ENCODE measurements at regions not wholly inside any gene's neighbourhood (a gene's known extent, or its start where the extent isn't known, plus 50 kb on each side); places are given as distances from the start of the nearest gene placed in this dataset.
A peak's percentile ranks its signal among the peaks of the same experiment; 100 is the strongest.

GRCh38 chr4:186904101-186904500, 180.4 kb upstream of the FAT1 start:
- WGBS (ENCODE audit: insufficient coverage): no CpG with 5 or more reads among the region's 2 CpGs
- no peak overlapping the region for H3K4me3 Mint-ChIP-seq
- no peak overlapping the region for H2AFZ ChIP-seq (ENCODE audit: insufficient read depth, low read depth, low read length, poor library complexity, severe bottlenecking)
- H3K9me3 Mint-ChIP-seq: peaks cover 6 to 21% (median 16%) of the 10 kb centered on the region in 7 donors
- H3K9ac ChIP-seq (ENCODE audit: insufficient read depth, low read length, poor library complexity, severe bottlenecking): no peak overlapping the region
- H4K20me1 ChIP-seq (ENCODE audit: insufficient read depth, low read length): no peaks in the 10 kb centered on the region
- no peak overlapping the region for H3K27ac Mint-ChIP-seq
- H3K36me3 ChIP-seq (replicated peaks in 1 of 2; ENCODE audit: control insufficient read depth in 1 of 2, insufficient read depth in 2 of 2, low read length in 2 of 2): no peaks in the 10 kb centered on the region
- no peaks in the 10 kb centered on the region for H3K27me3 Mint-ChIP-seq (ENCODE audit: low read depth in 3 of 3)
- peak in 1 of 3 donors; percentile 5 for DNase-seq
- no peak overlapping the region for H3K27ac ChIP-seq (ENCODE audit: low read depth in 1 of 2, low read length in 2 of 2)
- no peak overlapping the region for H3K4me2 ChIP-seq (replicated peaks; ENCODE audit: extremely low read depth, low read length, poor library complexity, severe bottlenecking)
- H3K27me3 ChIP-seq (ENCODE audit: control insufficient read depth in 2 of 2, insufficient read depth in 2 of 2, low read length in 2 of 2): no peaks in the 10 kb centered on the region
- H3K9me3 ChIP-seq (replicated peaks in 1 of 2; ENCODE audit: control insufficient read depth in 1 of 2, insufficient read depth in 1 of 2, low read length in 2 of 2): peaks cover 5 to 14% of the 10 kb centered on the region in 2 donors
- TF ChIP-seq CTCF (IDR thresholded peaks at IDR 0.05): no peak
- intact Hi-C loops (cut with micrococcal nuclease): no loop called here
- H3K36me3 Mint-ChIP-seq: no peaks in the 10 kb centered on the region
- no peaks in the 10 kb centered on the region for H3K4me1 ChIP-seq (ENCODE audit: control insufficient read depth in 1 of 2, insufficient read depth in 2 of 2, low read length in 2 of 2)
- no peak overlapping the region for H3K4me3 ChIP-seq (replicated peaks in 1 of 3; ENCODE audit: low read depth in 2 of 3, low read length in 3 of 3)
- no peaks in the 10 kb centered on the region for H3K79me2 ChIP-seq (ENCODE audit: insufficient read depth, low read length)
- no peaks in the 10 kb centered on the region for H3K4me1 Mint-ChIP-seq

- Mint-ChIP-seq H3K36me3 (no peaks in the 10 kb centered on the region), H3K9me3 (peaks cover 3 to 19% (median 16%) of the 10 kb centered on the region in 7 donors), H3K4me1 (no peaks in the 10 kb centered on the region), H3K27me3 (ENCODE audit: low read depth in 3 of 3) (no peaks in the 10 kb centered on the region), H3K27ac (no peak overlapping the region), H3K4me3 (no peak overlapping the region)
- Histone ChIP-seq H3K9me3 (replicated peaks in 1 of 2; ENCODE audit: control insufficient read depth in 1 of 2, insufficient read depth in 1 of 2, low read length in 2 of 2) (peaks cover 5 to 14% of the 10 kb centered on the region in 2 donors), H3K4me1 (ENCODE audit: control insufficient read depth in 1 of 2, insufficient read depth in 2 of 2, low read length in 2 of 2) (no peaks in the 10 kb centered on the region), H3K27ac (ENCODE audit: low read depth in 1 of 2, low read length in 2 of 2) (no peak overlapping the region), H3K79me2 (ENCODE audit: insufficient read depth, low read length) (no peaks in the 10 kb centered on the region), H3K36me3 (replicated peaks in 1 of 2; ENCODE audit: control insufficient read depth in 1 of 2, insufficient read depth in 2 of 2, low read length in 2 of 2) (no peaks in the 10 kb centered on the region), H3K4me3 (replicated peaks in 1 of 3; ENCODE audit: low read depth in 2 of 3, low read length in 3 of 3) (no peak overlapping the region), H2AFZ (ENCODE audit: insufficient read depth, low read depth, low read length, poor library complexity, severe bottlenecking) (no peak overlapping the region), H3K4me2 (replicated peaks; ENCODE audit: extremely low read depth, low read length, poor library complexity, severe bottlenecking) (no peak overlapping the region), H4K20me1 (ENCODE audit: insufficient read depth, low read length) (no peaks in the 10 kb centered on the region), H3K9ac (ENCODE audit: insufficient read depth, low read length, poor library complexity, severe bottlenecking) (no peak overlapping the region), H3K27me3 (ENCODE audit: control insufficient read depth in 2 of 2, insufficient read depth in 2 of 2, low read length in 2 of 2) (no peaks in the 10 kb centered on the region)
- no peak for TF ChIP-seq CTCF (IDR thresholded peaks at IDR 0.05)
- 100% methylated on average over 1 of the region's 12 CpGs for WGBS (ENCODE audit: insufficient coverage)
- DNase-seq: no peak
- intact Hi-C loops (cut with micrococcal nuclease): no loop called here
Observed at GRCh38 chr4:186906722-186907121, 183.1 kb upstream of the FAT1 start.
